GM18511 (cell line): ENCODE measurements at regions not wholly inside any gene's neighbourhood (a gene's known extent, or its start where the extent isn't known, plus 50 kb on each side); places are given as distances from the start of the nearest gene placed in this dataset.
"Not testable (repeated sequence)": the region's sequence is repeated elsewhere in the genome, so short reads cannot be mapped to it uniquely, and the experiment has no call there.

ENCODE experiments used
- ATAC-seq: cut with Tn5 transposase; IDR thresholded peaks from one replicate; pipeline ENCODE4 v1.9.1; 2021; ENCODE audit warnings: mild to moderate bottlenecking, moderate library complexity; ENCODE audit not compliant: unreplicated experiment

DNA sequence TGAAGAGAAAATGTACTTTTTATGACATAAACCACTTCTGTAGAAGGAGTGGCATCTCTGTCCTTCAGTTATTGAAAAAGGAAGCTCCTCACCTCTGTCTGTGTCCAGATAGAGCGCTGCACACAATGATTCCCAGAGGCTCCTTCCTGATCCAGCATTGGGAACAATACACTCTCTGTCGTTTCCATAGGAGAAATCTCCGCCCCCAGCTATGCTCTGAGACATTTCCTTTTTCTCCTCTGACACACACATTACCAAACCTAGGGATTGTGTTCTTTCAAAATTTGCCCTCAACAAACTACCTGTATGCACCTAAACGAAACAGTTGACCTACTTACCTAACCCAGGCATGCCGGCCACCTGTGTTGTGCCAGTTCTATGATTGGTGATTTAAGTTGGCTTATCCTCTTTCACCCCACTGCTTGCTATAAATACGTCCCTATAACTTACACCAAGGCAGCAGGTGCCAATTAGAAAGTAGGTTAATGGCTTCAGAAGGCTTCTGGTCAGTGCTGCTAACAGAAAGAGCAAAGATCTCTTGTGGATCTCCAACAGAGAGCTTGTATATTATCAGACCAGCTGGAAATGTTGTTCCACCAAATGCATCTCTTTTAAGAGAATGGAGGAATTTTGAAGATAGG lies 140.1 kb upstream of the JCAD start:
- no peak for ATAC-seq

DNA sequence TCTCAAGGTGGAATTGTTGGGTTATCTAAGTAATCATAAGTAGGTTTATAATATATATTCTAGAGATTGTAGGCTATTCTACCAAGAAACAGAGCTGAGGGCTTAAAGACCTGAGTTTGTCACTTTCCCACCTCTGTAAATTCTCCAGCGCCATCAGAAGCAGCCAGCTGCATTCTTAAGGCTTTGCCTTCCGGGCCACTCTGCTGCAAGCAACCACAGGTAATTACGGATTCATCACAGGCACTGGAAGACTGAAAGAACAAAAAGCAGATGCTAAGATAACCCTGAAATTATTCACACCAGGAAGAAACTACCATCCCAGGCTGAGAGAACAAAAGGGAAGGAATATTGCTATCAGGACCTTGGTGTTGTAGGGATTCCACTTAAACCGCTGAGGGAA lies 137.8 kb upstream of the JCAD start:
- ATAC-seq, result no peak

DNA sequence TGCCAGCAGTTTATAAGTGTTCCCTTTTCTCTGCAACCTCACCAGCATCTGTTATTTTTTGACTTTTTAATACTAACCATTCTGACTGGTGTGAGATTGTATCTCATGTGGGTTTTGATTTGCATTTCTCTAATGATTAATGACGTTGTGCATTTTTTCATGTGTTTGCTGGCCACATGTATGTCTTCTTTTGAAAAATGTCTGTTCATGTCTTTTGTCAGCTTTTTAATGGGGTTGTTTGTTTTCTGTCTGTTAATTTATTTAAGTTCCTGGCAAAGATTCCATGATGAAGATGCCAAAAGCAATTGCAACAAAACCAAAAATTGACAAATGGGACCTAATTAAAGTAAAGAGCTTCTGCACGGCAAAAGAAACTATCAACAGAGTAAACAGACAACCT lies 137.2 kb upstream of the JCAD start:
- ATAC-seq, result not testable (repeated sequence)

DNA sequence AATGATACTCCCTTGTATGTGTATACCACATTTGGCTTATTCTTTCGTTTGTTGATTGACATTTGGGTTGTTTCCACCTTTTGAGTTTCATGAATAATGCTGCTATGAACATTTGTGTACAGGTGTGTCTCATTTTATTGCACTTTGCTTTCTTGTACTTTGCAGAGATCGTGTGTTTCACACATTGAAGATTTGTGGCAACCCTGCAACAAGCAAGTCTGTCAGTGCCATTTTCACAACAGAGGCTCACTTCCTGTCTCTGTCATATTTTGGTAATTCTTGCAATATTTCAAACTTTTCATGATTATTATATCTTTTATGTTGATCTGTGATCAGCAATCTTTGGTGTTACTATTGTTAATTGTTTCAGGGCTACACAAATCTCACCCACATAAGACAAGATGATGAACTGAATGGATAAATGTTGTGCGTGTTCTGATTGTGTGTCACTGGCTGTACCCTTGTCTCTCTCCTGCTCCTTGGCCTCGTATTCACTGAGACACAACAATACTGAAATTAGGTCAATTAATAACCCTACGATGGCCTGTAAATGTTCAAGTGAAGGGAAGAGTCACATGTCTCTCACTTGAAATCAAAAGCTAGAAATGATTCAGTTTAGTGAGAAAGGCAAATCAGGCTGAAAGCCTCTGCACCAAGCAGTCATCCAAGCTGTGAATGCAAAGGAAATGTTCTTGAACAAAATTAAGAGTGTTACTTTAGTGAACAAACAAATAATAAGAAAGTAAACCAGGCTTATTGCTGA lies 133.6 kb upstream of the JCAD start:
- peak; percentile 82 for ATAC-seq

DNA sequence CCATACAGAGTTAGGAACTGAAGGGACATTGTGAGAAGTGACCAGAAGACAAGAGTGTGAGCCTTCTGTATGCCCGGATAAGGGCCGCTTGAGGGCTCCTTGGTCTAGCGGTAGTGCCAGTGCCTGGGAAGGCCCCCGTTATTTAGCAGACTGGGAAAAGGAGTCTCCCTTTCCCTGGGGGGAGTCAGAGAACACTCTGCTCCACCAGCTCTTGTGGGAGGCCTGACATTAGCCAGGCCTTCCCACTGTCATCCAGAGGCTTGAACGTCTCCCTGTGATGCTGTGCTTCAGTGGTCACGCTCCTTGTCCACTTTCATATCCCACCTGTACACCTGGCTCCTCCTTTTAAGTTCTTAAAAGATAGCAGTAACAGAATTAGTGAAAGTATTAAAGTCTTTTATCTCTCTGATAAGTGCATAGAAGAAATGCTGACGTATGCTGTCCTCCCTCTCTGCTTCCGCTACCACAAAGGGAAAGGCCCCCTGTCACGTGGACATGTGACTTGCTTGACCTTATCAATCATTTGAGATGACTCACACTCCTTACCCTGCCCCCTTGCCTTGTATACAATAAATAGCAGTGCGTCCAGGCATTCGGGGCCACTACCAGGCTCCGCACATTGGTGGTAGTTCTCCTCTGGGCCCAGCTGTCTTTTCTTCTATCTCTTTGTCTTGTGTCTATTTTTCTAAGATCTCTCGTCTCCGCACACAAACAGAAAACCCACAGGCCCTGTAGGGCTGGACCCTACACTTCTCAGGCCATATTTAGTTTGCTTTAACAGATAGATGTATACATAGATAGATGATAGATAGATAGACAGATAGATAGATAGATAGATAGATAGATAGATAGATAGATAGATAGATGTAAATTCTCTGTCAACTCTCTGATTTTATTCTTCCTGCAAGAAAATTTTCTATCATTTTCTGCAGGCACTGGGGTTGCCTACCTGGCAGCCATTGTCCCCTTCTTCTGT lies 131.5 kb upstream of the JCAD start:
- ATAC-seq, result no peak

DNA sequence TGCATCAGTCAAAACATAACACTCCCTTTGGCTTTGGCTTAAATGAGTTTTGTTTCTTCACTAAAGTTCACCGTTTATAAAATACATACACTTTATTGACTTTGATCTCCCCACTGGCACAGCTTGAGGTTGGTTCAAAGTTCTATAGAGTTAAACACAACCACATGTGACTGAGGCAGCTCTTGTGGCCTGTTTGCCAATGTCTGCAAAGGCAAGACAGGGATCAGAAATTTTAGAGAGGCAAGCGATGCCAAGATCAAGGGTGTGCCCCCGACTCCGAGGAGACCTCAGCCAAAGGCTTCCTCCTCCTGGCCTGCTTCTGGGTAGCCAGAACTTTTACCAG lies 129.8 kb upstream of the JCAD start:
- no peak for ATAC-seq

DNA sequence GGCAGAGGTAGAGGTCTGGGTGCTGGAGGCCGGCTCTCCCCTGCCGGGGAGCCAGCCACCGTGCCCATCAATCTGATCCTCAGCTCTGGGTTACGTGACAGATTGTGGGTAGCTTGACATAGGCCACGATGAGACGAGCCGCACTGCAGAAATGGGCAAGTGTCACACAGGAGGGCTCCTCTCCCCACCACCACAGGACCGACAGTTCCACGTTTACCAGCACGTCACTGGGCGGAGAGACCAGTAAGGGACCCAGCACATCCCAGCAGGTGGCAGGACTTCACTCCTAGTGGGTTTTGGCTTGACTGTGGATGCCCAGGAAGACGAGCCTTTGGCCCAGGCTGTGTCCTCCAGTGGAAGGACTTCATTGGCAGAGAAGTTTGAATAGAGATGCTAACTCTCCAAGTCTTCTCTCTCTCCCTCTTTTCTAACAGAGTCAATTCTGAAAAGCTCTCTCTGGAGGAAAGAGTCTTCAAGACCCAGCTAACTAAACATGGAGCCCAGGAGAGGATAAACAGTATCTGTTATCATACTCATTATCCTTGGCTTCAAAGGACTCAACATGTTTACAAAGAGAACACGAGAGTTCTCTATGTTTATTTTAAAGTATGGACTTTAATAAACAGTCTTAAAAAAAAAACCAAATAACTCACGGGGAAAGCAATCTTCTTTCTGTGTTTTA lies 129.3 kb upstream of the JCAD start:
- ATAC-seq, result no peak

DNA sequence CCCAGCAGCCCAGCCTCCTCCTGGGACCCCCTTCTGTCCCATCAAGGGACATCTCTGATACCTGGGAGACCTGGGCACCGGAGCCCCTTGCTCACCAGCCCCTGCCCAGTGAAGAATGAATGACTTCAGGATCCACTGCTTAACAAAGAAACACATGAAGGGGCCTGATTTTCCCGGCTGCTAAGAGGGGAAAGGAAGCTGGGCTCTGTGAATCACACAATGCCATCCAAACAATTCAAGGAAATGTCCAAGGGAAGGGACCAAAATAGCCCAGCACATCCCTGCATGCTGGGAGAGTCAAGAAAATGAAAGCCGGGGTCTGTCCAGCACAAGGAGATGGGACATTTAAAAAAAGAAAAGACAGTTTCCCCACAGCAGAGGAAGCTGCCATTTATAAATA lies 128.7 kb upstream of the JCAD start:
- no peak for ATAC-seq

DNA sequence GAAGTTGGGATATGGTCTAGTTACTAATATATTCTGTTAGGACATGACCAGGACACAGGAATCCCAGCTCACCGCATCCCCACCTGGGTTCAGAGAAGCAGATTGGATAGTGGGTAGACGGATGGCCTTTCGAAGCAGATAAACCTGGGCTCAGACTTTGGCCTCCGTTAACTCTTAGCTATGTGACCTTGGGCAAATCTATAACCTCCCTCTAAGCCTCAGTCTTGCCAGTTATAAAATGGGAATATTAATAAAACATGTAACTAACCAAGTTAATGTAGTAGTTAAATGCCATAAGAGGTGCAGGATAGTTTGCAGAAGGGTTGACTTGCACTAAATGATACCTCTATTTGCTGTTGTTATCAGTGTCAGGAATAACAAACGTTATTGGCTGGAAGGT lies 127.6 kb upstream of the JCAD start:
- ATAC-seq, result no peak

DNA sequence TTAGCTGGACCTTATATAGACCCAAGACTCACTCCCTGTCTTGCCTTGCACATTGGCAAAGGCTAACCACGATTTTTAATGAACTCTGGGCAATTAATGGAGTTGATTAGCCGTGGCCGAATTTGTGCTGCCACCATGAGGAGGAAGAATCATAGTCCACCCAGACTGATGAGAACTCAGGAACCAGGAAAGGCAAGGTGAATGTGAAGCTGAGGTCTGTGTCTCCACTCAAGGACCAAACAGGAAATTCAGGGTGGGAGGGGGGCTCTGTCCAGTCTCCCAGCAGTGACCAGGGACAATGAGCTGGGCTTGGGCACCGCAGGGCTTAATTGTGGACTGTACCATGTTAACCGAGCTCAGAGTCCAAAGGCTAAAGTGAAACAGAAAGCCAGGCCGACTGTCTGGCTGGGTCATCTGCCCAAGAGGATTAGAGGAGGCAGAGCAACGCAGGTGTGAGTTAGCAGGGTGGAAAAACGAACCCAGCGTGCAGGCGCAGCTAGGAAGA lies 127.0 kb upstream of the JCAD start:
- ATAC-seq, result peak; percentile 80

DNA sequence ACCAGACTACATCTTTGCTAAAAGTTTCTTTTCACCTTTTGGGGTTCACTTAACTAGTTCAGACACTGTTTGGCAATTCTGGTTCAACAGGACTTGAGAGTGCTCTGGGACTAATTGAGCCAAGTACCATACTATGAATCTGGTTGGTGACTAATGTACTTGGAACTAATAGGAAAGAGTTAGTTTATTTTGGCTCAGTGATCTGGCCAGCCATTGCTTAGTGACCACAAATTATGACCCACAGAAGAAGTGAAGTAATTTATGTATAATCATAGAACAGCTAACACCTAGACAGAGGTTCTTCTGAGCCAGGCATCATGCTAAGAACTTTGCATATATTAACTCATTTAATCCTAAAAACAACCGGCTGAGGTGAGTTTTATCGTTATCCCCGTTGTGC lies 126.5 kb upstream of the JCAD start:
- no peak for ATAC-seq

DNA sequence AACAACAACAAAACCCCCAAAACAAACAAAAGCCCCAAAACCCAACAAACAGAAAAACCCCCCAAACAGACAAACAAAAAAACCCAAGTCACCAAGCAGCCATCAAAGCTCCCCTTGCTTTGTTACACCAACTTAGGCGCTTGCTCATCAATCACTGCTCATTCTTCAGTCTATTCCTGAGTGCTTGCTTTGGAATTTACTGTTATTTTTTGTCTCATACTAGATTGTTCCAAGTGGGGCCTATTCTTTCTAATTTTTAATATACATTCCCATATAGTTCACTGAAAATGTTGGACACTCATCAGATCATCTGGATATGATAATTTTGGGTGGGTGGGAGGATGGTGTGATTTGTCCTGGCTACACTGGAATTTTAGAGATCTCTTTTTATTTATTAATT lies 126.0 kb upstream of the JCAD start:
- ATAC-seq, result no peak

DNA sequence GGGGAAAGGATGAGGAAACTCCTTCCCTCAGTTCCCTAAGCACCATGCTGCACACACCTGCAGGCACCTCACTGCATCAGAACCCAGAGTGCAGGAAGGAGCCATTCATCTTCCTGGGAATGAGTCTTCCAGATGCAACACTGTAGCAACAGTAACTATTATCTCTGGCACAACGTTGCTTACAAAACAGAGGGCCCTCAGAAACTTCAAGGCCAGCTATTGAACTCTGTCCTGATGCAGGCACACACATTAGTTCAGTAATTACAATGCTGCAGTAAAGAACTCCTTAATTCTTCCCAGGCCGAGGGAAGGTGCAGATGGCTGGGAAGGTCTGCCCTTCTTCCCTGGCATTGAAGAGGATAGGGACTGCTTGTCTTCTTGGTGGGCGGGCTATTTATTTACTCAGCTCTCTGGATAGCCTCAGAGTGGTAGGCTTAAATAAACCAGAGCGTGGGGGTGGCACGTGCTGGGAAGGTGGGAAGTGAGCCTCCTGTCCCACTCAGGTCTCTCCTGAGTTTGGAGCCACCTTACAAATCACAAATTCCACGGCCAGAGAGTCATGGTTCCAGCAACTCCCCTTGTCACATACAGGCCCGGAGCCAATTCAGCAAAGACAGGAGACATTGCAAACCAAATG lies 125.1 kb upstream of the JCAD start:
- ATAC-seq, result no peak

DNA sequence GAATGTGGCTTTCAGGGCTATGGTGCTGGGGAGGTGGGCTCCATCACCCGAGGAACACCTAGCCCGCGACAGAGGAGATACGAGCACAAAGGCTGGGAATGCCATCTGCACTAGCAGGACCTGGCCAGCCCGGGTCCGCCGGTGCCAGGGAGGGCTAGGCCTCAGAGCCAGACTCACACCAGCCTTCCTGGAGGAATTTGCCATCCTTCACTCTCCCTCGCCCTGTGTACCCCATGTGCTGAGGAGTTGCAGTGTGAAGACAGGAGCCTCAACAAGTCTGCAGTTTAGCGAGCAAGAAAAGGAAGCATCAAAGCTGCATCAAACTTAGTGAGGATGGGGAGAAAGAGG lies 123.6 kb upstream of the JCAD start:
- ATAC-seq, result no peak

DNA sequence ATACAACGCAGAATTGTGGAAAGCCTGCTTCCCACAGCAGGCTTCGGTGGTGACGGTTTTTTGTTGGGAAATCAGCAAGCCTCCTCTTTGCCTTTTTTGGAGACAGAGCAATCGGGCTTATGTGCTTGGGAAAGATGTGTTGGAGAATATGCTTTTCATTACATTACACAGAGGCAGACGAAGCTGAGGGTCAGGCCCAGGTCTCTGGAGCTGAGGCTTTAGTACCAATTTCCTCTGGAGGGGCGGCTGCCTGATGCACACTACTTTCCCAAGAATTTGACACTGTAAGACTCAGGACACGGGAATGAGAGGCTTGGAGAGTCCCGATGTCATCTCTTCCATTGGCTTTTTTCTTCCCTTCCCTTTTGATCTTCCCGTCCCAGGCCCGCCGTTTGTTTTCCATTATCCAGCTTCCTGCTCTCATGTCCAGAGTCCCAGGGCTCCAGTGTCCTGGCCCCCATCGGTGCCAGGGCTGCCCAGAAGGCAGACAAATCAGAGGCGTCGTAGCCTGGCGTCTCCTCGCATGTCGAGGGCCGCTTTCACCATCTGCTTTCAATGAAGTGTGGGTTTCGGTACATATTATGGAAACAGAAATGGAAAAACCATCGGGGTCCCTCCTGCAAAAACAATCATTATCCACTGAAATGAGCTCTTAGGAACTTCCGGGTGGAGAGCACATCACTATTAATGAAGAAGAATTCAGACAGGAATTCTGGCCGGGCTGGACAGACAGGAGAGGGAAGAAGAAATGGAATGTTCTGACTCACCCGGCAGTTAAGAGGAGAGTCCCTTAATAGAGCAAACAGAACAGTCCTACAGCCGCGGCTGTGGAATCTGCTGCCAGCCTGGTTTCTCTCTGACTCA lies 123.0 kb upstream of the JCAD start:
- no peak for ATAC-seq

DNA sequence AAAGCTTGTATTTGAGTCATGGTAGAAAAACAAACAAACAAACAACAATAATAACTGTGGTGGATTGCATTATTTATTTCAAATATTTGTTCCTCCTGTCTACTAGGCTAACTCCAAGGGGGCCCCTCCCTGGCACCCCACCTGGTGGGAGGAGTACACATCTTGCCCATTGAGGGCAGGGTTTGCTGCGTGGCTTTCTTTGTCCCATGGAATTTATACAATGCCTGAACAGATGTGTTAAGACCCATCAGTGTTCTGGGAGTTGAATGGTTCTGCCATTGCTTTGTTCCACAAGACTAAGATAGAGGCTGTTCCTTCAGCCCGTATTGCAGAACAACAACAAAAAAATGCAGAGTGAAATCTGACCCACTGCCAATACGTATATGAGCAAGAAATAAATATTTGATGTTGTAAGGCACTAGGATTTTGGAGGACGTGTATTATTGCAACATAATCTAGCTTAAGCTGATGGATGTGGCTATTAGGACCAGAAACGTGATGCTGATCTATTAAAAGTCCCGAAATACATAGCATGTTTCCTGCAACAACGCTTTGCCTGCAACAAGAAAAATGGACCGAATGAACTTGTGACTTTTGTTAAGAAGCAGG lies 119.1 kb upstream of the JCAD start:
- ATAC-seq, result no peak

DNA sequence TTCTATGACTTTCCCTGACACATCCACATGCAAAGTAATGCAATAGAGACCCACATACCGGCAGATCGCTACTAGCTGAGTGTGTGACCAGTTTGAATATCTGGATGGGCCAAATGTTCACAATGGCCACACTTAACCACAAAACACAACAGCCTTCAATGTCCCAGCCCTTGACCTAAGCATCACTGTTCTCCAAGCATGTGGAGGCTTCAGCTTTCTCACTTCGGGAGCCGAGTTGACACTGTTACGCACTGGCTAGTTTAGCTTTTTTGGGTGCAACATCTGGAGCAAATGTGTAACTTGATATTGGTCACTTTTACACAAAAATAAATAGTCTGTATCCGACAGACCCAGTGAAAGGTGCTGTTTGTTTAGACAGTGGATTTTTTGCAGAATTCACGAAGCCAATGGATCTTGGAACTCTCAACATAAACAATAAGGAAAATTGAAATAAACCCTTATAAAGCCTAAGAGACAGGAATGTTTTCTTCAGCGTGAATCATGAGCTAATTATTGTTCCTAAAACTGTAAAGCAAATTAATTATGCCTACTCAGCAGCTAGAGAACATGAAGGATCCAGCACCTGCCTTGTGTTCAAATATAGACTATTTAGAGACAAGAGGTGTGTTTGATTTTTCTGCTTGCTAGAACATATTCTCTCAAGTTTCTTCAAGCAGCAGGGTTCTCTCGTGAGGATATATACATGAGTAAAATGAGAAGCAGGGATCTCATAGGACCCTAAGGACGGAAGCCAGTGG lies 117.6 kb upstream of the JCAD start:
- ATAC-seq, result no peak

DNA sequence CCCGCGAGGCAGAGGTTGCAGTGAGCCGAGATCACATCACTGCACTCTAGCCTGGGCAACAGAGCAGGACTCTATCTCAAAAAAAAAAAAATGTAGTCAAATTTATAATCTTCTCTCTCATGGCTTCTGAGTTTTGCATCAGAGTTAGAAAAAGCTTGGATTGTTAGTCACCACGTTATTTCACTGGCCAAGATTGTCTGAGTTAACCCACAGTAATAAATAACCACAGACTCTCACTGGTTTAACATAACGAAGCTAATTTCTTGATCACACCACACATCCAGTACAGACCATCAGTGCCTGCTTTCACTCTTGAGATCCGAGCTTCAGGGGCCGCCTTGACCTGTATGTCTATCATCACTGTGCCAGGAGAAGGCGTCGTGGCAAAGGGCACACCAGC lies 116.8 kb upstream of the JCAD start:
- no peak for ATAC-seq

DNA sequence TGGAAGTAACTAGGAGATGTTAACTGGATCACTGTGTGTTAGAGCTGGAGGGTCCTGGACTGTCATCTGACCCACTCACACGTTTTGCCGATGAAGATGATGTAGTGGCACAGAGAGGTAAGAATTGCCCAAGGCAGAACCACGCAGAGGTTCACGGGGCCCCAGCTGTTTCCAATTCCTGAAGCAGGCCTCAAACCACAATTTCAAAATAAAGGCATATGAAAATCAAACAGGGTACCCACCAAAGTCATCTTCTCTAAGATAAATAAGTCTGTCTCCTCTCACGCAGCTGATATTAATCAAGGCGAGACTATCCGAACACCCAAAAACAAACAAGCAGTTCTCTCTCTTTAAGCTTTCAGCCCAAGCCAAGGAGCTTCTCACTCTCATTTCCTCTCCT lies 113.3 kb upstream of the JCAD start:
- no peak for ATAC-seq
